Superior temporal gyrus (tissue), 1 donor: ENCODE measurements at regions not wholly inside any gene's neighbourhood (a gene's known extent, or its start where the extent isn't known, plus 50 kb on each side); places are given as distances from the start of the nearest gene placed in this dataset.
"Not testable (repeated sequence)": the region's sequence is repeated elsewhere in the genome, so short reads cannot be mapped to it uniquely, and the experiment has no call there.

ENCODE experiments used
- DNase-seq: peaks from one replicate; pipeline ENCODE4 v3.0.0-alpha.2; 2016; ENCODE audit errors: extremely low spot score

DNA sequence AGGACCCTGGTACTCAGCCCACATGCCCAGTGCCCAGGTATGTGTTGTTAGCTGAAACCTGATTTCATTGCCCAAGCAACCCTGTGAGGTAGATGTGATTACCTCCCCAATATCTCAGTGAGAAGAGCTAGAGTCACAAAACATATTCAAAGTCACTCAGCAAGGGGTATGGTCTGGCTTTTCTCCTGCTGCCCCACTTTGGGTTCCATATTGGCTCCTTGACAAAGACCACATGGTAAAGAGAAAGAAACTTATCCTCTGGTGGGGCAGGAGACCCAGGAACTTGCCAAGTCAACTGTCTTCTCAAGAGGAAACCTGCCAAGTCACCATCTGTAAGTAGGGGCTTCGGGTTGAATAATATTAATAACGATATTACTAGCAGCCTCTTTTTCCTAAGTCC lies 148.3 kb upstream of the LMCD1 start:
- DNase-seq = no peak

GRCh38 chr3:8355346-8355745 lies 146.3 kb upstream of the LMCD1 start:
- DNase-seq = no peak

DNA sequence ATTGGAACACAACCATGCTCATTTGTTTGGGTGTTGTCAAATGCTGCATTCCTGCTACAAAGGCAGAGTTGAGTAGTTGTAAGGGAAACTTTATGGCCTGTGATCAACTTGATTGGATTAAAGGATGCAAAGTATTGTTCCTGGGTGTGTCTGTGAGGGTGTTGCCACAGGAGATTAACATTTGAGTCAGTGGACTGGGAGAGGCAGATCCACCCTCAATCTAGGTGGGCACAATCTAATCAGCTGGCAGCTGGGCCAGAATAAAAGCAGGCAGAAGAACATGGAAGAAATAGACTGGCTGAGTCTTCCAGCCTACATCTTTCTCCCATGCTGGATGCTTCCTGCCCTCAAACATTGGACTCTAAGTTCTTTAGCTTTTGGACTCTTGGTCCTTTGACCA lies 145.6 kb upstream of the LMCD1 start:
- DNase-seq = not testable (repeated sequence)

GRCh38 chr3:8357859-8358258 lies 143.8 kb upstream of the LMCD1 start:
- DNase-seq = no peak

DNA sequence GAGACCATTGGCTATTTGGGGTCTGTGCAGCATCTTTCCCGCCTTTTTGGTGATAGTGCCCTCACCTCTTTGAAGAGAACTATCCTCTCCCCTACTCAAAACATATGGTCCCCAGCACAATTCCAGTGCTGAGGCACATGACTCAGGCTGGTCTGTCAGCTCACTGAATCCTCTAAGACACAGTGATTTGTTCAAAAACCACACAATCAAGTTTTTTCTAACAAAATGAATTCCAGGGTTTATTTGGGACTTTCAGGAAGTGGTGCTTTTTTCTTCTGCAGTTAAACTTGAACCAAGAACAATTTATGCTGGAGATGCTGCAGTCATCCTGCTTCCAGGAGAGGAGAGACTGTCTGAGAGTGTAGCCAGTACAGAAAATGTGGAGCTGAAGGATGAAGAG lies 142.5 kb upstream of the LMCD1 start:
- no peak for DNase-seq

- DNase-seq = no peak
These were observed 138.4 kb upstream of the LMCD1 start for GRCh38 chr3:8363200-8363599.

DNA sequence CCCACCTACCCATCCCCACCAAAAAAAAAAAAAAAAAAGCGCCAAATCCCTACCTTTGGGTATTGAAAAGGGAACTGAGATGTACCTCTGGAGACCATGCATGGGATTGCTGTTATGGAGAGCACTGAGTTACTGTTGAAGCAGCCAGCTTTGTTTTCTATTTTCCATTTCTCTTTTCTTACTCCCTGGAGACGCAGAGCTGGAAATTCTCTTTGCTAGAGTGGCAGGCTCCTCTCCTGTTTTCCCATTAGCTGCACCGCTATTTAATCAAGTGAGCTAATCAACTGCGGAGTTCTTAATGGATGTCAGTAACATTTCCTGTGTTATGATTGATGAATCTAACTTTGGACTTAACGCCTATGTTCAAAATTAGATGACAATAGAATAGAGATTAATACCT lies 136.1 kb upstream of the LMCD1 start:
- no peak for DNase-seq

DNA sequence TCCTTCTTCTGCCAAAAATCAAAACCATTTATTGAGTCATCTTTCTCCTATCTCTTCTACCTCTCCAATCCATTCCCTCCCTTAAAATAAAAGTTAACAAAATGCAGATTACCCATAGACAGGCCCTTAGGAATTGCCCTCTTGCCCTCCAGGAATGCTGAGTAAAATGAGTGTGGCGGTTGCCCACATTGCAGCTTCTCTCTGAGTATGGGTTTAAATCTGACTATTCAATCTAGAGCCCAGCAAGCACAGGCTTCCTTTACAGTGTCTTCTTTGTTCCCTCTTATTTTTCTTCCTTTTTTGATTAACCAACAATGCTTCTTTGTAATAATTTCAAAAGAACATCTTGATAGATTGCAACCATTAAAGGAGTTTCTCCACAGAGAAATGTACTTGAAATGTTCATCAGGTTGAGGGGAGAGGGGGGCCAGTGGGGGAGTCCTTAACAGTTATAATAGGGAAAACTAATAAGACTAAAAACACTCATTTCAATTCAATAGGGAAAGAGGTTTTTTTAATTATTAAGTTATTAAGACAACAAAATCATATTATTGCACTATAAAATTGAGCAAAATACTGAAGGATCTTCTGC lies 135.3 kb upstream of the LMCD1 start:
- DNase-seq = peak; percentile 18

- DNase-seq = no peak
These were observed 133.0 kb upstream of the LMCD1 start for GRCh38 chr3:8368598-8368997.

- DNase-seq = no peak
These were observed 132.0 kb upstream of the LMCD1 start for GRCh38 chr3:8369638-8370037.

DNA sequence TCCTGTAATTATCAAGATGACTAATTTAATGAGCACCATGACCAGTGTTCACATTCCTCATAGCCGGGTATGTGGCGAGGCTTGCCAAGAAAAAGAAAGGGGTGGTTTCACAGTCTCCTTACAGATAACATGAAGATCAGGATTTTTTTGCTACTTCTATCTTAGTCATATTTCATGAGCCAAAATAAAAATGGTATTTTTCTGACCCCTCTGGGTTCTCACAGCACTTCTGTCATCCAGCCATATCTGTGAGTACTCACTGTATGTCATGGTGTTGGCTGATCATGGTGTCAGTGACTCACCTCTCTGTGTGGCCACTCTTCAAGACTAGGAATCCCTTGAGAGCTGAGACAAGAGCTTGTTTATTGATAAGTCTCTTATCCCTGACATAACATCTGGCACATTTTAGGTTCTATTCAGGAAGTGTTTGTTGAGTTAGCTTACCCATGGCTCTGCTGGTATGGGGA lies 130.5 kb upstream of the LMCD1 start:
- DNase-seq = no peak

GRCh38 chr3:8371960-8372463 lies 129.6 kb upstream of the LMCD1 start:
- DNase-seq = no peak

DNA sequence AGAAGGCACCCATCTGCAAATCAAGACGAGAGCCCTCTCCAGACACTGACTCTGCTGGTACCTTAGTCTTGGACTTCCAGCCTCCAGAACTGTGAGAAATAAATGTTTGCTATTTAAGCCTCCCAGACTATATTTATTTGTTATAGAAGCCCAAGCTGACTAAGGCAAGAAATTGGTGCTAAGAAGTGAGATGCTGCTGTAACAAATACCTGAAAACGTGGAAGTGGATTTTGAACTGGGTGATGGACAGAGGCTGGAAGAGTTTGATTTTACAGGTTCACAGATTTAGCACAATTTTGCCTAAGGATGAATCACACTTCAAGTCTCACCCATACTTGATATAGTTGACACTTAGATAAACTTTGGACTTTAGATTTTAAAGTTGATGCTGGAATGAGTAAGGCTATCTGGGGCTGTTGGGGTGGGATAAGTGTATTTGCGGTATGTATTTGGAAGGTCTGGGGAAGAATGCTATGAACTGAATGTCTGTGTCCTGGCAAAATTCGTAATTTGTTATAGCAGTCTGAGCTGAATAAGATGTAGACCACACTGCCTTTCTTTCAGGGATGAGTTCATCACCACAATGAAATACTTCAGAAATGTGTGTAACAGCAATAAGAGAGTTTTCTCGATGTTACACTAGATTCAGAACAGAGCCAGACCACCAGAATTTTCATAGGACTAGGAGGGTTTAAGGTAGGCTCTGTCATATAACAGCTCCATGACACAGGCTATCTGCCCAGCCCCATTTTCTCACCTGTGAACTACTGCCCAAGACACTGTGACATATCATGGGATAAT lies 120.5 kb upstream of the LMCD1 start:
- no peak for DNase-seq

DNA sequence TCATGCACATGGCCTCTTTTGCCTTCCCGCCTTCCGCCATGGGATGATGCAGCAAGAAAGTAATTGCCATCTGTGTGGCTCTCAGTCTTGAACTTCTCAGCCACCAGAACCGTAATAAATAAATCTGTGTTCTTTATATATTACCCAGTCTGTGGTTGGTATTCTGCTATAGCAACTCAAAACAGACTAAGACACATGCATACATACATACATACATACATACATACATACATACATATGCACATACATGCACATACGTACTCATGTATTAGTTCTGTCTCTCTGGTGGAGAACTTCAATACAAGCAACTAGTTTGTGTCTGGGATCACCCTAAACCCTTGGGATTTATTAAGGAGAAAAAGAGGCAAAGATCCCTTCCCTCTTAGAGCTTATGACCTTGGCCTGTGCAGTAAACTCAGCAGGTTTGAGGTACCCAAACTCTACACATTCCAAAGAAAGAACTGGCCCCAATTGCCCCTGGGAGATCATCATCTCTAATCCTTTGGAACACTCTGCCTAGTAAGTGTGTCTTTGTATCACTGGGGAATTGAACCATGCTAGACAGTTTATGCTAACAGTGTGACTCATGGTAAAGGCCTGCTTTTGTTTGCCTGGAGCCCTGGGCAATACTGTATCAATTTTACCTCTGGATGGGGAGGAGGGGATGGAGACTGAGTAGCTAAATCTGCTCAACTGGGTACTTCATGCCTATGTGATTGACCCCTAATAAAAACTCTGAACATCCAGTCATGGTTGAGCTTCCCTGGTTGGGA lies 115.6 kb upstream of the LMCD1 start:
- DNase-seq = no peak

DNA sequence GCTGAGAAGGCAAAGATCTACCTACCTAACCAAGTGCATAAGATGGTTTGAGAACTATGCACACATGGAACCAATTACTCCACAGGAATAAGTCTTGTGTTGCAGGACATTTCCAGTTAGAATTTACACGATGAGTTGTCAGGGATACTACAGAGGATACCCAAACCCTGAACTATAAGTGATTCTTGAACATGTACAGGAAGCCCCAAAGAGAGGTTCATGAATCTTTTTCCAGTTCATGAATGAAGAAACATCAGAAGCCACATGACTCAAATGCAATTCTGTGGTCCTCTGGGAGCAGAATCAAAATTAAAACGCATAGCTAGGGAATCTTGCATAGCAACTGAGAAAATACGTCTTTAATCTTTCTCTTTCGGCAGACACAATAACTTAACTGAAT lies 114.1 kb upstream of the LMCD1 start:
- DNase-seq = no peak

DNA sequence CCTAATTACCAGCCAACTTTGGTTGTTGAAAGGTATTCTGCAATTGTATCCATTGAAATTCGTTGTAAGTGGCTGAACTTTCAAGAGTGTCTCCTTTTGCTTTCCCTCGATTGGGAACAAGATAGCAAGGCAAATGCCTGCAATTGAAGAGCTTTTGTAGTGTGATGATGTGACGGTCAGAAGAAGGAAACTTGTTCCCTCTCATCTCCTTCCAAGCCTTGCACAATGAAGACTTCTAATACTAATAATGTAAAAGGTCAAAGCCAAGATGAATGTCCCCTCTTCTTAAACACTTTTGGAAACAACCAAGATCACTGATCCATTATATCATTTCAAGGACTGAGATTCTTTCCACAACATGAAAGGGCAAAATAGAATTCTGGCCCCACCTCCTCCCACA lies 101.9 kb upstream of the LMCD1 start:
- DNase-seq = no peak

GRCh38 chr3:8400911-8401310 lies 100.7 kb upstream of the LMCD1 start:
- no peak for DNase-seq

- DNase-seq = no peak
These were observed 97.6 kb upstream of the LMCD1 start for GRCh38 chr3:8403996-8404395.

DNA sequence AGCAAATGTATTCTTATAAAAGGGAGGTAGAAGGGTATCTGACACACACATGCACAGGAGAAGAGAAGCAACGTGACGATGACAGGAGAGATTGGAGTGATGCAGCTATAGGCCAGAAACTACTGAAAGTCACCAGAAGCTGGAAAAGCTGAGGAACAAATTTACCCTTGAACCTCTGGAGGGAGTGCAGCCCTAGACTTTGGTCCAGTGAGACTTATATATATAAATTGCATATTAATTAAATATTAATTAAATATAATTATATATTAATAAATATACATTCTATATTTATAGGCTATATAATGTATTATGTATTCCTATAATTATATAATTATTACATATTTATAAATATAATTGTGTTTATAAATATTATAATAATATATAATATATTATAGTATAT lies 96.5 kb upstream of the LMCD1 start:
- no peak for DNase-seq

DNA sequence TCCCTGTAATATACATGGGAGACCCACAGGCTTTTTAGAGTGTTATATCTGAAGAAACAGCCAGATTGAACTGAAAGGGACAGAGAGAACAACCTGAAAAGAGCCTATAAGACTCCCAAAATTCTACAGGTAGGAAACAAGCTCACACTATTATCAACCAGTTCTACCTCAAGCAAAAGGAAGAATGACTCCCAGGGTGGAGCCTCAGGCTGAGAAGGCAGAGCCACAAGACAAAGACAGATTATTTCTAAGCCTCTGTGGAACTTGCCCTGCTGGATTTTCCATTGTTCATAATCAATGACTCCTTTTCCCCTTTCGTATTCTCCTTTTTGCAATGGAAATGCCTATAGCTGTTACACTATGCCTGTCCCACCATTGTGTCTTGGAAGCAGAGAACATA lies 95.1 kb upstream of the LMCD1 start:
- no peak for DNase-seq

GRCh38 chr3:8413337-8413926 lies 88.2 kb upstream of the LMCD1 start:
- no peak for DNase-seq

DNA sequence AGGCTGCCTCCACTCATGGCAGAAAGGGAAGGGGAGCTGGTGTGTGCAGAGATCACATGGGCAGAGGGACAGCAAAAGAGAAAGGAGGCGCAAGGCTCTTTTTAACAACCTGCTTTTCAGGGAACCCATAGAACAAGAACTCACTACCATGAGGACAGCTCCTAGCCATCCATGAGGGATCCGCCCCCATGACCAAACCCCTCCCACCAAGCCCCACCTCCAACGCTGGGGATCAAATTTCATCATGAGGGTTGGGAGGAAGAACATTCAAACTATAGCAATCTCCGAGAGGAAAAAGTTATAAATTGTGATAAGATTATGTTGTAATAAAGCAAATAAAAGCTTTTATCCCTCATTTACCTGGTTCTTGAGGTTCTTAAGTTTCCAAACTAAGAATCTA lies 84.7 kb upstream of the LMCD1 start:
- DNase-seq = no peak
